Large intestine (tissue), 3 donors: ENCODE measurements at regions not wholly inside any gene's neighbourhood (a gene's known extent, or its start where the extent isn't known, plus 50 kb on each side); places are given as distances from the start of the nearest gene placed in this dataset.

Experiments used
- DNase-seq, 2 donors: peaks; one replicate each; pipeline versions ENCODE4 v3.0.0 to v3.0.0-alpha.2; 2013
- H3K27ac ChIP-seq: one replicate; pipeline ENCODE4 v1.5.1; 2013; ENCODE audit warnings: low read length
- H3K27me3 ChIP-seq: 2 replicates; pipeline ENCODE4 v1.6.1; 2013; ENCODE audit warnings: low read length; ENCODE audit not compliant: control insufficient read depth, insufficient read depth
- H3K36me3 ChIP-seq: 2 replicates; pipeline ENCODE4 v1.6.1; 2013; ENCODE audit warnings: low read length; ENCODE audit not compliant: control insufficient read depth, insufficient read depth
- H3K4me1 ChIP-seq: one replicate; pipeline ENCODE4 v1.6.1; 2013; ENCODE audit warnings: low read length; ENCODE audit not compliant: control insufficient read depth, insufficient read depth
- H3K4me3 ChIP-seq: one replicate; pipeline ENCODE4 v1.5.1; 2013; ENCODE audit warnings: low read length
- H3K9me3 ChIP-seq: one replicate; pipeline ENCODE4 v1.6.1; 2013; ENCODE audit warnings: mild to moderate bottlenecking, low read depth, low read length, moderate library complexity; ENCODE audit not compliant: control insufficient read depth
- WGBS: methylation state at CpG from one replicate; pipeline ENCODE4 v1.1.5; 2013; ENCODE audit warnings: low lambda C conversion rate; ENCODE audit not compliant: insufficient coverage; 5-methylcytosine and 5-hydroxymethylcytosine counted together

DNA sequence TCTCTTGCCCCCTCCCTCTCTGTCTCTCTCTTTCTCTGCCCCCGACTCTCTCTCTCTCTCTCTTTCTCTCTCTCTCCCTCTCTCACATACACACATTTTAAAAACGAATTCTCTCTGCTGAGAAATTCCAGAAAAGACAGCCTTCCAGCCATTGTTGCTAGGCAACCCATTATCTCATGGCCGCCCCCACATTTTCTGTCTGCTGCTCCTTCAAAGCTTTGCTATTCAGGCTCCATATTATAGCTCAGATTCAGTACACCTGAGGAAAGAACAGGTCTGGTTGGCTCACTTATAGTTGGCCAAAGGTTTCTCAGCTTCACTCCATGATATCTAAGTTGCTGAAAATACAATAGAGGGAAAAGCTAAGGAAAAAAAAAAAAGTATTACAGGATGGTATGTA lies 174.4 kb upstream of the RADX start:
- DNase-seq: no peak
- no peaks in the 10 kb centered on the region for H3K36me3 ChIP-seq
- H3K4me1 ChIP-seq: no peaks in the 10 kb centered on the region
- no peak overlapping the region for H3K27ac ChIP-seq
- no CpG with 5 or more reads among the region's 3 CpGs for WGBS
- no peaks in the 10 kb centered on the region for H3K27me3 ChIP-seq
- no peak overlapping the region for H3K4me3 ChIP-seq
- no peaks in the 10 kb centered on the region for H3K9me3 ChIP-seq

DNA sequence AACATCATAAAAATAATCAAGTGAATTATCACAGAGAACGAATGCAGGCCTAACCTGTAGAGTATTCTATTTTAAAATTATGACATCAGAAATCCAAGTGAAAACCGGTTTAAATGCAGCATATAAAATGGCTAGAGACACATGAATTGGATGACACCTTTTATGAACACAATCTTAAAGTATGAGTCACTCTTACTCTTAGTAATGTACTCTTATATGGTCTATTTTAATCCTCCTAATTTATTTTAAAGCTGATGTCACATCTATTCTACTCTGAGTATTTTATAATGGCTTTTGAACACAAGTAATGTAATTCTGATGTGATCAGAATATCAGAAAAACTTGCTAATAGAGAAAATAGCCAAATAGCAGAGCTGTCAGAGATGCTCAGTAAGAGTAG lies 161.4 kb upstream of the RADX start:
- no peak for DNase-seq
- no CpG with 5 or more reads among the region's 2 CpGs for WGBS

DNA sequence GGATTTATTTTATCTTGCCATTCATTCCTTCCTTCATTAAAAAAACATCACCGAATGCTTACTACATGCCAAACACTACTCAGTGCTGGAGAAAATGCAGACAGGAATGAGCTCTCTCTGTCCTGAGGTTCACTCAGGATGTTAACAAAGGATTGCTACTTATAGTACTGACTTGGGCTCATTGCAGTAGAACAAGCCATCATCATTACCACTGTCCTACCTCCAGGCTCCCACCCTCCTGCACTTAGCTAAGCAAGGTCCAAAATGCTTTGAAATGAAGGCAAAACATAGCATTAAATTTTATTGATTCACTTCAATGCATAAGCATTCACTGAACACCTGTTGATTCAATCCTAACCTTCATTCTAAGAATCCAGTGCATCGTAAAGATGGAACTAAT lies 159.8 kb upstream of the RADX start:
- H3K4me1 ChIP-seq: no peaks in the 10 kb centered on the region
- no peak for DNase-seq
- no peaks in the 10 kb centered on the region for H3K36me3 ChIP-seq
- no peak overlapping the region for H3K27ac ChIP-seq
- no peaks in the 10 kb centered on the region for H3K9me3 ChIP-seq
- no CpG with 5 or more reads among the region's 2 CpGs for WGBS
- H3K4me3 ChIP-seq: no peak overlapping the region
- no peaks in the 10 kb centered on the region for H3K27me3 ChIP-seq

More for the DNA sequence above, 161.4 kb upstream of the RADX start:
- no peaks in the 10 kb centered on the region for H3K4me1 ChIP-seq
- no peaks in the 10 kb centered on the region for H3K9me3 ChIP-seq
- H3K36me3 ChIP-seq: no peaks in the 10 kb centered on the region
- no peak overlapping the region for H3K4me3 ChIP-seq
- no peaks in the 10 kb centered on the region for H3K27me3 ChIP-seq
- no peak overlapping the region for H3K27ac ChIP-seq

DNA sequence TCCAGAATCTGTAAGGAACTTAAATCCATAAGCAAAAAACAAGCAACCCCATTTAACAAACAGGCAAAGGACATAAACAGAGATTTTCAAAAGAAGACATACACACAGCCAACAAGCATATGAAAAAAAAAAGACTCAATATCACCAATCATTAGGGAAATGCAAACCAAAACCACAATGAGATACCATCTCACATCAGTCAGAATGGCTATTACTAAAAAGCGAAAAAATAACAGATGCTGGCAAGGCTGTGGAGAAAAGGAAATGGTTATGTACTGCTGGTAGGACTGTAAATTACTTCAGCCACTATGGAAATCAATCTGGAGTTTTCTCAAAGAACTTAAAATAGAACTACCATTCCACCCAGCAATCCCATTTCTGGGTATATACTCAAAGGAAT lies 156.8 kb upstream of the RADX start:
- Histone ChIP-seq H3K27me3 (no peaks in the 10 kb centered on the region), H3K4me1 (no peaks in the 10 kb centered on the region), H3K4me3 (no peak overlapping the region), H3K9me3 (no peaks in the 10 kb centered on the region), H3K27ac (no peak overlapping the region), H3K36me3 (no peaks in the 10 kb centered on the region)
- DNase-seq: no peak
- WGBS: 100% methylated on average over 1 of the region's 1 CpG

DNA sequence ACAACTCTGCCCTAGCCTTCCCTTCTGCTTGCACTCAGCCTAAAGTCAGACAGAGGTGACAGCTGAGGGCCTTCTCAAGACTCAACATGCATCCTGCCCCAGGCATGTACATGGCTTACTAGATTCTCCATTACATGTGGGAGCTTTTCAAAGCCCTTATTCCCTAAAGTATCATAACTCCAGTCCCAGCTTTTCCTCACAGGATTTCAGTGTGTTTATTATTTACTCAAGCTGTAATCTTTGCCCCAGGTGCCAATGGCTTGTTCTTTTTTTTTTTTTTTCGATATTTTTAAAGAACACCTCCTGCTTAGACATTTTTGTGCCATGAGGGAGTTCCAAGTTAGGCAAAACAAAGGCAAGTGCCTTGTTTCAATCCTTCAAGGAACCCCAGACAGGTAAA lies 154.0 kb upstream of the RADX start:
- Histone ChIP-seq H3K36me3 (no peaks in the 10 kb centered on the region), H3K4me3 (no peak overlapping the region), H3K9me3 (no peaks in the 10 kb centered on the region), H3K27ac (no peak overlapping the region), H3K4me1 (no peaks in the 10 kb centered on the region), H3K27me3 (no peaks in the 10 kb centered on the region)
- no peak for DNase-seq
- no CpG with 5 or more reads among the region's 1 CpG for WGBS

DNA sequence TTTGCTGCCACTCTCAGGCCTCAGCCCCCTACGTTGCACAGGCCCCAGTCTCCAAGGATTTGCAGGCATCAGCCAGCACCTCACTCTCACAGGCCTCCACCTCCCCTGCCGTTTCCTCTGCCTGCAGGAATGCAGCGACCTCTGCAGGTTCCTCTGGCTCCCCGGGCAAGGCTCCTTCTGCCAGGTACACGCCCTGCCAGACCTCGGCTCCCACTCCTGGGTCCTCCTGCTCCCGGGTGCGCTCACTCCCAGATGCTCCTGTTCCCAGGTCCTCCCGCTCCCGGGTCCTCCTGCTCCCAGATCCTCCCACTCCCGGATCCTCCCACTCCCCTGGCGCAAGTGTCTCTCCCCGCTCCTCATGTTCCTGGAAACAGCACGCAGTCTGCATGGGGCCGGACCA lies 144.4 kb upstream of the RADX start:
- WGBS: no CpG with 5 or more reads among the region's 15 CpGs
- no peak overlapping the region for H3K4me3 ChIP-seq
- no peaks in the 10 kb centered on the region for H3K9me3 ChIP-seq
- no peaks in the 10 kb centered on the region for H3K4me1 ChIP-seq
- H3K27ac ChIP-seq: no peak overlapping the region
- no peak for DNase-seq
- H3K36me3 ChIP-seq: no peaks in the 10 kb centered on the region
- no peaks in the 10 kb centered on the region for H3K27me3 ChIP-seq

DNA sequence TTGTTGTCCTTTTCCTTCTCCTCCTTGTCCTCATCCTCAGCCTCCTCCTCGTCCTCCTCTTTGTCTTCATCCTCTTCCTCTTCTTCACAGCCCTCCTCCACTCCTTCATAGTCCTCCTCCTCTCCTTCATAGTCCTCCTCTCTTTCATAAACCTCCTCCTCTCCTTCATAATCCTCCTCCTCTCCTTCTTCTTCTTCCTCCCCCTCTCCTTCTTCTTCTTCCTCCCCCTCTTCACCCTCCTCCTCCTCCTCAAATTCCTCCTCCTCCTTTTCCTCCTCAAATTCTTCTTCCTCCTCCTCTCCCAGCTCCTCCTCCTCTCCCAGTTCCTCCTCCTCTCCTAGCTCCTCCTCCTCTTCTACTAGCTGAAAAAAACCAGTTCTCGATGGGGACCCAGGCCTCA lies 143.8 kb upstream of the RADX start:
- DNase-seq: no peak
- Histone ChIP-seq H3K9me3 (no peaks in the 10 kb centered on the region), H3K4me1 (no peaks in the 10 kb centered on the region), H3K36me3 (no peaks in the 10 kb centered on the region), H3K27me3 (no peaks in the 10 kb centered on the region), H3K27ac (no peak overlapping the region), H3K4me3 (no peak overlapping the region)
- 80% methylated on average over 1 of the region's 2 CpGs for WGBS

DNA sequence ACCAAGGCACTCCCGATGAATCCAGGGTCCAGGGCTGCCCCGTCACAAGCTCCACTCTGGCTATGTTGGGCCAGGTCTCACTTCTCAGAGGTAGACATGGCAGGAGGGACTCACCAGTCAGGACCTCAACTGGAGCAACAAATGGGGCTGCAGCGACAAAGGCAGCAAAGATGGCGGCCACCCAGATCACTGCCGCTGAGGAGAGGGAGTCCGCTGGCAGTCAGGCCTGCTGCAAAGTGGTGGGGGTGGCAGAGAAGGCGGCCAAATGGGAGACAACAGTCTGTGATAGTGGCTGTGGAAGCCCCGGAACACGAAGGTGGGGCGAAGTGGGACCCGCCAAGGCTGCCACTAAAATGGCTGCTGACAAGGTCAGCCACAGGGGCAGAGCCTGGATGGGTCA lies 143.3 kb upstream of the RADX start:
- no CpG with 5 or more reads among the region's 11 CpGs for WGBS
- Histone ChIP-seq H3K36me3 (no peaks in the 10 kb centered on the region), H3K9me3 (no peaks in the 10 kb centered on the region), H3K4me1 (no peaks in the 10 kb centered on the region), H3K27ac (no peak overlapping the region), H3K4me3 (no peak overlapping the region), H3K27me3 (no peaks in the 10 kb centered on the region)
- no peak for DNase-seq

DNA sequence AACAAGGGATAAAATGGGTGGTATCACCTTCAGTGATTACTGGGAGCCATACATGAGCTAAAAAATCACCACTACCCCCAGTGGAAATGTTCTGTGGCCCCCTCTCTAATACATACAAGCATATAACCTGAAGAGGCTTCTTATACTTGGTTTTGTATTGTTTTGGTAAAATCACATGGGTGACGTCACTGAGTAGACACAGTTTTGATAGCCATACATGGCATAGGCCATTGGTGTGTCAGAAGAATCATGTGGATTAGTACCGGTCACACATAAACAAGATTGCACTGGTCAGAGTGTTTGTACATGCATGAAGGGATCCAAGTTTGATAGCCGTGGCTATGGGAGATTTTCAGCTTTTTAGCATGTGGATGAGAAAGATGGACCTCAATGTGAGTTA lies 131.9 kb upstream of the RADX start:
- Histone ChIP-seq H3K4me1 (no peaks in the 10 kb centered on the region), H3K9me3 (no peaks in the 10 kb centered on the region), H3K27me3 (no peaks in the 10 kb centered on the region), H3K4me3 (no peak overlapping the region), H3K36me3 (no peaks in the 10 kb centered on the region), H3K27ac (no peak overlapping the region)
- DNase-seq: no peak
- WGBS: no CpG with 5 or more reads among the region's 3 CpGs

DNA sequence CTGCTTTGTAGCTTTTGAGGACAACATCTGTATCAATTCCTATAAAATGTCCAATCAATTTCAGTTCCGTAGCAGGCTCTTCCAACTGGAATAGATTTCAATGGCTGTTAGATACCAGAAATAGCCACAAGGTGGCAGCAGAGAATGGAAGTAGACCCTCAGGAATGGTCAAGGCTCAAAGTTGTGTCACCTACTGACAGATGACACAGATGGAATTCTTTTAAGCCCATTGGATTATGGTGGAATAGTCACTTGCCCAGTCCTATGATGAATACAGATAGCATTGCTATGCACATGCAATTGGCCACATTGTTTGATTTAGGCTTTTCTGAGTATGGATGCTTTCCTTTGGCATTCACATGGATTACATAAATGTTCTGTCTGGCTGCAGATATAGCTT lies 130.4 kb upstream of the RADX start:
- no peaks in the 10 kb centered on the region for H3K4me1 ChIP-seq
- WGBS: no CpG with 5 or more reads among the region's 1 CpG
- H3K9me3 ChIP-seq: no peaks in the 10 kb centered on the region
- H3K27me3 ChIP-seq: no peaks in the 10 kb centered on the region
- peak; percentile 42 to 43 for DNase-seq
- H3K27ac ChIP-seq: no peak overlapping the region
- H3K36me3 ChIP-seq: no peaks in the 10 kb centered on the region
- H3K4me3 ChIP-seq: no peak overlapping the region

DNA sequence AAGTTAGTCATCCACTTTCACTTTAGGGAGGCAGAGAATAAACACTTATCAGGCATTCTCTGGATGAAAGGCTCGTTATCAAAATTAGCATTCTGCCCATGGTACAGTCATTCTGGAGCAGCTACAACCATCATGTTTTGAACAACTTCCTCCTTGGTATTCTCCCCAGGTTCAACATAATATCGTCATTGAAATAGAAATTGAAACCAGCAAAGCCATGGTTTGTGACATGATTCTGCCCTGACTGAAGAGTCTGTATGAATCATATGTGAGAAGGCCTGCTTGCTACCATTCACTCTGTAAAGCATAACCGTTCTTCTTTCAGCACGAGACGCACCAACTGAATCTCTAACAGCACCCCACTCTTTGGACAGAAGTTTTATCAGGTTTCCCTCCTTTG lies 127.5 kb upstream of the RADX start:
- Histone ChIP-seq H3K27ac (no peak overlapping the region), H3K9me3 (no peaks in the 10 kb centered on the region), H3K4me1 (no peaks in the 10 kb centered on the region), H3K36me3 (no peaks in the 10 kb centered on the region), H3K27me3 (no peaks in the 10 kb centered on the region), H3K4me3 (no peak overlapping the region)
- DNase-seq: peak in 1 of 2 donors; percentile 30
- no CpG with 5 or more reads among the region's 5 CpGs for WGBS
